CD14-positive monocyte (primary cell): ENCODE measurements at regions not wholly inside any gene's neighbourhood (a gene's known extent, or its start where the extent isn't known, plus 50 kb on each side); places are given as distances from the start of the nearest gene placed in this dataset.

Experiments used
- DNase-seq, 3 donors: peaks; one replicate each; pipeline ENCODE4 v3.0.0-alpha.2; 2011 to 2022
- H2AFZ ChIP-seq: 2 replicates; pipeline ENCODE4 v1.6.0; 2012; ENCODE audit warnings: mild to moderate bottlenecking, low read depth, low read length, inconsistent platforms; ENCODE audit not compliant: insufficient read depth, poor library complexity, severe bottlenecking
- H3K27ac ChIP-seq, 2 donors: 1 replicate in 1 of 2; 2 replicates in 1 of 2; pipeline ENCODE4 v1.5.1; 2012 to 2013; ENCODE audit warnings: low read length in 2 of 2, control low read depth in 1 of 2, inconsistent platforms in 1 of 2, low read depth in 1 of 2, mild to moderate bottlenecking in 1 of 2
- H3K27me3 ChIP-seq, 2 donors: one replicate each; pipeline versions ENCODE4 v1.6.0 to v1.6.1; 2011 to 2013; ENCODE audit warnings: low read length in 2 of 2; ENCODE audit not compliant: control insufficient read depth in 2 of 2, insufficient read depth in 2 of 2
- H3K36me3 ChIP-seq, 2 donors: replicated peaks in 1 of 2; 1 replicate in 1 of 2; 2 replicates in 1 of 2; pipeline versions ENCODE4 v1.5.1 to v1.6.1; 2012 to 2013; ENCODE audit warnings: low read length in 2 of 2, control low read depth in 1 of 2, inconsistent platforms in 1 of 2, mild to moderate bottlenecking in 1 of 2; ENCODE audit not compliant: insufficient read depth in 2 of 2, control insufficient read depth in 1 of 2
- H3K4me1 ChIP-seq, 2 donors: 1 replicate in 1 of 2; 2 replicates in 1 of 2; pipeline versions ENCODE4 v1.5.1 to v1.6.1; 2012 to 2013; ENCODE audit warnings: low read length in 2 of 2, control low read depth in 1 of 2, inconsistent platforms in 1 of 2, mild to moderate bottlenecking in 1 of 2, moderate library complexity in 1 of 2; ENCODE audit not compliant: insufficient read depth in 2 of 2, control insufficient read depth in 1 of 2
- H3K4me2 ChIP-seq: replicated peaks from 2 replicates; pipeline ENCODE3; 2012; ENCODE audit warnings: low read length, moderate library complexity, mild to moderate bottlenecking; ENCODE audit not compliant: poor library complexity, severe bottlenecking; ENCODE audit errors: extremely low read depth
- H3K4me3 ChIP-seq, 3 experiments: fragments of 200-600 bp in 1 of 3; sonication (generic) in 1 of 3; replicated peaks in 1 of 3; 1 replicate in 2 of 3; 2 replicates in 1 of 3; pipeline ENCODE4 v1.5.1; 2011 to 2013; ENCODE audit warnings: low read length in 3 of 3, mild to moderate bottlenecking in 3 of 3, control low read depth in 2 of 3, low read depth in 2 of 3, inconsistent platforms in 1 of 3, moderate library complexity in 1 of 3
- H3K79me2 ChIP-seq: 2 replicates; pipeline ENCODE4 v1.6.0; 2012; ENCODE audit warnings: mild to moderate bottlenecking, control low read depth, inconsistent platforms, low read length, moderate library complexity; ENCODE audit not compliant: insufficient read depth
- H3K9ac ChIP-seq: 2 replicates; pipeline ENCODE4 v1.6.0; 2017; ENCODE audit warnings: low read length, mild to moderate bottlenecking; ENCODE audit not compliant: insufficient read depth, poor library complexity, severe bottlenecking
- H3K9me3 ChIP-seq, 2 donors: replicated peaks in 1 of 2; 1 replicate in 1 of 2; 2 replicates in 1 of 2; pipeline versions ENCODE4 v1.5.1 to v1.6.1; 2012 to 2013; ENCODE audit warnings: low read length in 2 of 2, control low read depth in 1 of 2; ENCODE audit not compliant: control insufficient read depth in 1 of 2, insufficient read depth in 1 of 2
- H4K20me1 ChIP-seq: 2 replicates; pipeline ENCODE4 v1.6.0; 2012; ENCODE audit warnings: mild to moderate bottlenecking, low read length, control low read depth, moderate library complexity; ENCODE audit not compliant: insufficient read depth
- H3K27ac Mint-ChIP-seq, 7 donors: one replicate each; pipeline ENCODE4 v1.8.0; 2020; ENCODE audit warnings: mild to moderate bottlenecking in 7 of 7, mixed read lengths in 7 of 7, moderate library complexity in 6 of 7, inconsistent platforms in 2 of 7
- H3K27me3 Mint-ChIP-seq, 3 donors: one replicate each; pipeline ENCODE4 v1.8.0; 2021 to 2022; ENCODE audit warnings: low read depth in 3 of 3, mild to moderate bottlenecking in 3 of 3, mixed read lengths in 3 of 3, moderate library complexity in 3 of 3, inconsistent platforms in 1 of 3
- H3K36me3 Mint-ChIP-seq, 2 donors: one replicate each; pipeline ENCODE4 v1.8.0; 2020; ENCODE audit warnings: mixed read lengths in 2 of 2, inconsistent platforms in 1 of 2, mild to moderate bottlenecking in 1 of 2
- H3K4me1 Mint-ChIP-seq: one replicate; pipeline ENCODE4 v1.8.0; 2020; ENCODE audit warnings: mild to moderate bottlenecking, mixed read lengths
- H3K4me3 Mint-ChIP-seq, 2 donors: one replicate each; pipeline ENCODE4 v1.8.0; 2020; ENCODE audit warnings: mild to moderate bottlenecking in 2 of 2, mixed read lengths in 2 of 2, moderate library complexity in 1 of 2
- H3K9me3 Mint-ChIP-seq, 7 donors: one replicate each; pipeline ENCODE4 v1.8.0; 2020 to 2022; ENCODE audit warnings: mixed read lengths in 7 of 7, mild to moderate bottlenecking in 6 of 7, moderate library complexity in 6 of 7, inconsistent platforms in 2 of 7
- WGBS: methylation state at CpG from one replicate; pipeline ENCODE4 v1.1.5; 2013; ENCODE audit warnings: missing lambda C conversion rate; ENCODE audit not compliant: insufficient coverage; 5-methylcytosine and 5-hydroxymethylcytosine counted together
- intact Hi-C, 2 donors: fragments of 100-400 bp; cut with micrococcal nuclease; formaldehyde crosslinking; loops; one replicate each; pipeline versions ENCODE4 v1.15.0 to v1.15.1; 2023
- TF ChIP-seq, protein P1 (sequence below): fragments of 200-600 bp; IDR thresholded peaks from one replicate; pipeline ENCODE4 v1.8.0; 2022; ENCODE audit warnings: antibody characterized with exemption, mild to moderate bottlenecking

DNA sequence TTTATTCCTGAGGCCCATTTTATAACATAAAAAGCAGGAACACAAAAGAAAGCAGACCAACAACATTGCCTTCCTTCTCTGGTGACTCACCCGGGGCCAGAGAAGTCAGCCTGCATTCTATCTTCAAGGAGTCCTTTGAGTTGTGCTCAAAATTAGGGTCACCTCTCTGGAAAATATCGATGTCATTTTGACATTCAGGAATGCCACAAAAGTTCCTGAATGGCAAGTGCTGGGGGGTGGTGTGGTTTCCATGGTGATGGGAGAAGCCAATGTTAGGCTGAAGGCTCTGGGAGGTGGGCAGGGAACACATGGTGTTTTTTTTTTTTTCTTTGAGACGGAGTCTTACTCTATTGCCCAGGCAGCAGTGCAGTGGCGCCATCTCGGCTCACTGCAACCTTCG, 159.6 kb downstream of the HAPSTR1 start:
- Mint-ChIP-seq H3K4me1 (no peaks in the 10 kb centered on the region), H3K27me3 (peaks cover 3 to 5% (median 3%) of the 10 kb centered on the region in 3 donors), H3K4me3 (no peak overlapping the region), H3K36me3 (no peaks in the 10 kb centered on the region), H3K9me3 (peaks cover 0 to 8% (median 0%) of the 10 kb centered on the region in 7 donors), H3K27ac (no peak overlapping the region)
- no peak overlapping the region for H3K9ac ChIP-seq
- H4K20me1 ChIP-seq: no peaks in the 10 kb centered on the region
- intact Hi-C loops: no loop called here
- H3K27me3 ChIP-seq: no peaks in the 10 kb centered on the region
- H3K9me3 ChIP-seq: no peaks in the 10 kb centered on the region
- 90% methylated on average over 5 of the region's 6 CpGs for WGBS
- no peak overlapping the region for H3K4me3 ChIP-seq
- no peaks in the 10 kb centered on the region for H3K79me2 ChIP-seq
- no peak overlapping the region for H2AFZ ChIP-seq
- no peak overlapping the region for H3K27ac ChIP-seq
- no peaks in the 10 kb centered on the region for H3K36me3 ChIP-seq
- TF ChIP-seq, protein P1, sequence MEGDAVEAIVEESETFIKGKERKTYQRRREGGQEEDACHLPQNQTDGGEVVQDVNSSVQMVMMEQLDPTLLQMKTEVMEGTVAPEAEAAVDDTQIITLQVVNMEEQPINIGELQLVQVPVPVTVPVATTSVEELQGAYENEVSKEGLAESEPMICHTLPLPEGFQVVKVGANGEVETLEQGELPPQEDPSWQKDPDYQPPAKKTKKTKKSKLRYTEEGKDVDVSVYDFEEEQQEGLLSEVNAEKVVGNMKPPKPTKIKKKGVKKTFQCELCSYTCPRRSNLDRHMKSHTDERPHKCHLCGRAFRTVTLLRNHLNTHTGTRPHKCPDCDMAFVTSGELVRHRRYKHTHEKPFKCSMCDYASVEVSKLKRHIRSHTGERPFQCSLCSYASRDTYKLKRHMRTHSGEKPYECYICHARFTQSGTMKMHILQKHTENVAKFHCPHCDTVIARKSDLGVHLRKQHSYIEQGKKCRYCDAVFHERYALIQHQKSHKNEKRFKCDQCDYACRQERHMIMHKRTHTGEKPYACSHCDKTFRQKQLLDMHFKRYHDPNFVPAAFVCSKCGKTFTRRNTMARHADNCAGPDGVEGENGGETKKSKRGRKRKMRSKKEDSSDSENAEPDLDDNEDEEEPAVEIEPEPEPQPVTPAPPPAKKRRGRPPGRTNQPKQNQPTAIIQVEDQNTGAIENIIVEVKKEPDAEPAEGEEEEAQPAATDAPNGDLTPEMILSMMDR: no peak
- no peak overlapping the region for H3K4me2 ChIP-seq
- no peaks in the 10 kb centered on the region for H3K4me1 ChIP-seq
- DNase-seq: no peak

DNA sequence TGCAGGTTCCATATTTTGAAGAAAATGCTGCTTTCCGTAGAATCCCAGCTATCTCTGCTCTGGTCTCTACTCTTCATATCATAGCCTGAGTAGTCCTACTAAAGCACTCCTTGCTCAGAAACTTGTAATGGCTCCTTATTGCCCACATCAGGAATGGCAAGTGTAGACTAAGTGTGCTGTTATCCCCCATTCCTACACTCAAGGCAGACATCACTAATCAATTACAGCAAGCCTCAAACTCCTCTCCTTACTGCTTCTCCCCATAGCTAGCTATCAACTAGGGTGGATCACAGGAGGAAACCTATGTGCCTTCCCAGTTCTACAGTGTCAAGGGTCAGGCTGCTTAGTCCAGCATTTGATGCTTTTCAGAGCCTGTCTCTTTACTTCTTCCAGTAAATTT, 163.4 kb downstream of the HAPSTR1 start:
- H3K27me3 ChIP-seq: no peaks in the 10 kb centered on the region
- H3K9ac ChIP-seq: no peak overlapping the region
- H3K27ac ChIP-seq: no peak overlapping the region
- no peak overlapping the region for H3K4me3 ChIP-seq
- H3K79me2 ChIP-seq: no peaks in the 10 kb centered on the region
- no peak overlapping the region for H3K27ac Mint-ChIP-seq
- peaks cover 6% of the 10 kb centered on the region for H3K4me1 Mint-ChIP-seq
- peaks cover 3 to 6% (median 5%) of the 10 kb centered on the region in 3 donors for H3K27me3 Mint-ChIP-seq
- H3K9me3 Mint-ChIP-seq: peaks cover 0 to 8% (median 0%) of the 10 kb centered on the region in 7 donors
- H4K20me1 ChIP-seq: no peaks in the 10 kb centered on the region
- no peaks in the 10 kb centered on the region for H3K36me3 ChIP-seq
- no peaks in the 10 kb centered on the region for H3K9me3 ChIP-seq
- no peak for DNase-seq
- H3K4me3 Mint-ChIP-seq: no peak overlapping the region
- H3K36me3 Mint-ChIP-seq: no peaks in the 10 kb centered on the region
- no peak overlapping the region for H3K4me2 ChIP-seq
- WGBS: no CpG with 5 or more reads among the region's 1 CpG
- H3K4me1 ChIP-seq: no peaks in the 10 kb centered on the region
- TF ChIP-seq, protein P1: no peak
- intact Hi-C loops: no loop called here
- no peak overlapping the region for H2AFZ ChIP-seq
